ENCODE measurements at regions not wholly inside any gene's neighbourhood (a gene's known extent, or its start where the extent isn't known, plus 50 kb on each side); places are given as distances from the start of the nearest gene placed in this dataset.
"Not testable (repeated sequence)": the region's sequence is repeated elsewhere in the genome, so short reads cannot be mapped to it uniquely, and the experiment has no call there.

- Histone ChIP-seq H3K4me3 (ENCODE audit: low read depth, low read length) (no peak overlapping the region), H3K36me3 (ENCODE audit: control insufficient read depth, insufficient read depth, low read length) (no peaks in the 10 kb centered on the region), H3K27me3 (ENCODE audit: control insufficient read depth, insufficient read depth, low read length) (no peaks in the 10 kb centered on the region), H3K27ac (ENCODE audit: low read depth, low read length) (no peak overlapping the region), H3K9me3 (ENCODE audit: control insufficient read depth, insufficient read depth, low read length) (no peaks in the 10 kb centered on the region), H3K4me1 (ENCODE audit: control insufficient read depth, insufficient read depth, low read length) (no peaks in the 10 kb centered on the region)
- no CpG with 5 or more reads among the region's 1 CpG for WGBS (ENCODE audit: insufficient coverage)
- no peak for DNase-seq (ENCODE audit: low read depth in 4 of 6, low spot score in 6 of 6)
Observed at GRCh38 chr2:84055816-84056215, 403.3 kb downstream of the SUCLG1 start.

- H3K4me3 ChIP-seq (ENCODE audit: low read depth, low read length); H3K9me3 ChIP-seq (ENCODE audit: control insufficient read depth, insufficient read depth, low read length); H3K4me1 ChIP-seq (ENCODE audit: control insufficient read depth, insufficient read depth, low read length); H3K36me3 ChIP-seq (ENCODE audit: control insufficient read depth, insufficient read depth, low read length); H3K27ac ChIP-seq (ENCODE audit: low read depth, low read length); H3K27me3 ChIP-seq (ENCODE audit: control insufficient read depth, insufficient read depth, low read length); DNase-seq (ENCODE audit: low read depth in 4 of 6, low spot score in 6 of 6): not testable (repeated sequence)
- WGBS (ENCODE audit: insufficient coverage): no CpG with 5 or more reads among the region's 1 CpG
Observed at GRCh38 chr2:84054577-84054976, 404.5 kb downstream of the SUCLG1 start.

DNA sequence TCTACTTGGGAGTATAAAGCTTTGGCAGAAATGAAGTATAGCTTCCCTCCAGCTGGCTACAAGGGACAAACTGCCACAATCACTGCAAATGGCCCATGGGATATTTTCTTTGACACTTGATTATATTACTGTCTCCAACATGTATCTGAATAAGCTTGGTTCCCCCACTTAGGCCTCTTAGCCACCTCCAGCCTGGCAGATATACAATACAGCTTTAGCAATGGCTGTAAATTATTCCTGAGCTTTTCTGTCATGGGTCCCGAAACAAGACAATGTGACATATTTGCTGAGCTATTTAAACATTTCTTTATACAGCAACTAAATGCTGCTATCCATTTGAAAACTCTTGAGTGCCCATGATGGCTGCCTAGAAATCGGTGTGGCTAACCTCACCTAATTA lies 406.2 kb downstream of the SUCLG1 start:
- no peaks in the 10 kb centered on the region for H3K27me3 ChIP-seq (ENCODE audit: control insufficient read depth, insufficient read depth, low read length)
- H3K27ac ChIP-seq (ENCODE audit: low read depth, low read length): no peak overlapping the region
- H3K4me3 ChIP-seq (ENCODE audit: low read depth, low read length): no peak overlapping the region
- peaks cover 2% of the 10 kb centered on the region for H3K9me3 ChIP-seq (ENCODE audit: control insufficient read depth, insufficient read depth, low read length)
- H3K36me3 ChIP-seq (ENCODE audit: control insufficient read depth, insufficient read depth, low read length): no peaks in the 10 kb centered on the region
- DNase-seq (ENCODE audit: low read depth in 4 of 6, low spot score in 6 of 6): no peak
- WGBS (ENCODE audit: insufficient coverage): 44% methylated on average over 2 of the region's 2 CpGs
- no peaks in the 10 kb centered on the region for H3K4me1 ChIP-seq (ENCODE audit: control insufficient read depth, insufficient read depth, low read length)

DNA sequence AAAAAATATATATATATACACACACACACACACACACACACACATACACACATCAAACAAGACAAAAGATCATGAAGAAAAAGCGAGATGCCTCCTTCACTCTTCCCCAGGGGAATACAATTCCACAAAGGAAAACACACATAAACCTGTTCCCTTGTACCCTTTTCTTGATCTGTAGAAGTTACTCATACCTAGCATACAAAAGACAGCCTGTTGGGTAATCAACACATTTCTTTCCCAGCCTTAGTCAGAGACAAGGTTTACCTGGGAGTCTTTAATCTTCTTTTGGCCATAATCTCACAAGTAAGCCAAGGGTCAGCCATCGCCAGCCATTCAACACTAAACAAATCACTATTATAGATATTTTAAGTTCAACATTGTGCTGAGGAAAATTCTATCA lies 407.0 kb downstream of the SUCLG1 start:
- Histone ChIP-seq H3K36me3 (ENCODE audit: control insufficient read depth, insufficient read depth, low read length) (no peaks in the 10 kb centered on the region), H3K27ac (ENCODE audit: low read depth, low read length) (no peak overlapping the region), H3K4me3 (ENCODE audit: low read depth, low read length) (no peak overlapping the region), H3K27me3 (ENCODE audit: control insufficient read depth, insufficient read depth, low read length) (no peaks in the 10 kb centered on the region), H3K4me1 (ENCODE audit: control insufficient read depth, insufficient read depth, low read length) (no peaks in the 10 kb centered on the region), H3K9me3 (ENCODE audit: control insufficient read depth, insufficient read depth, low read length) (peaks cover 2% of the 10 kb centered on the region)
- no peak for DNase-seq (ENCODE audit: low read depth in 4 of 6, low spot score in 6 of 6)
- WGBS (ENCODE audit: insufficient coverage): no CpG with 5 or more reads among the region's 2 CpGs

- Histone ChIP-seq H3K27me3 (ENCODE audit: control insufficient read depth, insufficient read depth, low read length) (no peaks in the 10 kb centered on the region), H3K9me3 (ENCODE audit: control insufficient read depth, insufficient read depth, low read length) (peaks cover 2% of the 10 kb centered on the region), H3K36me3 (ENCODE audit: control insufficient read depth, insufficient read depth, low read length) (no peaks in the 10 kb centered on the region), H3K4me3 (ENCODE audit: low read depth, low read length) (no peak overlapping the region), H3K4me1 (ENCODE audit: control insufficient read depth, insufficient read depth, low read length) (no peaks in the 10 kb centered on the region), H3K27ac (ENCODE audit: low read depth, low read length) (no peak overlapping the region)
- DNase-seq (ENCODE audit: low read depth in 4 of 6, low spot score in 6 of 6): no peak
- 100% methylated on average over 2 of the region's 4 CpGs for WGBS (ENCODE audit: insufficient coverage)
Observed at GRCh38 chr2:84048964-84049363, 410.1 kb downstream of the SUCLG1 start.

GRCh38 chr2:84041506-84041905 lies 417.6 kb downstream of the SUCLG1 start:
- Histone ChIP-seq H3K36me3 (ENCODE audit: control insufficient read depth, insufficient read depth, low read length) (no peaks in the 10 kb centered on the region), H3K4me1 (ENCODE audit: control insufficient read depth, insufficient read depth, low read length) (no peaks in the 10 kb centered on the region), H3K9me3 (ENCODE audit: control insufficient read depth, insufficient read depth, low read length) (no peaks in the 10 kb centered on the region), H3K4me3 (ENCODE audit: low read depth, low read length) (no peak overlapping the region), H3K27me3 (ENCODE audit: control insufficient read depth, insufficient read depth, low read length) (no peaks in the 10 kb centered on the region), H3K27ac (ENCODE audit: low read depth, low read length) (no peak overlapping the region)
- no CpG with 5 or more reads among the region's 3 CpGs for WGBS (ENCODE audit: insufficient coverage)
- DNase-seq (ENCODE audit: low read depth in 4 of 6, low spot score in 6 of 6): peak in 2 of 6 donors; percentile 6 to 76

- Histone ChIP-seq H3K36me3 (ENCODE audit: control insufficient read depth, insufficient read depth, low read length) (no peaks in the 10 kb centered on the region), H3K9me3 (ENCODE audit: control insufficient read depth, insufficient read depth, low read length) (no peaks in the 10 kb centered on the region), H3K27me3 (ENCODE audit: control insufficient read depth, insufficient read depth, low read length) (no peaks in the 10 kb centered on the region), H3K27ac (ENCODE audit: low read depth, low read length) (no peak overlapping the region), H3K4me3 (ENCODE audit: low read depth, low read length) (no peak overlapping the region), H3K4me1 (ENCODE audit: control insufficient read depth, insufficient read depth, low read length) (no peaks in the 10 kb centered on the region)
- DNase-seq (ENCODE audit: low read depth in 4 of 6, low spot score in 6 of 6): no peak
- 98% methylated on average over 13 of the region's 13 CpGs for WGBS (ENCODE audit: insufficient coverage)
Observed at GRCh38 chr2:84040281-84040680, 418.8 kb downstream of the SUCLG1 start.

- no peak overlapping the region for H3K4me3 ChIP-seq (ENCODE audit: low read depth, low read length)
- DNase-seq (ENCODE audit: low read depth in 4 of 6, low spot score in 6 of 6): peak in 2 of 6 donors; percentile 71 to 74
- no peak overlapping the region for H3K27ac ChIP-seq (ENCODE audit: low read depth, low read length)
- no peaks in the 10 kb centered on the region for H3K4me1 ChIP-seq (ENCODE audit: control insufficient read depth, insufficient read depth, low read length)
- H3K36me3 ChIP-seq (ENCODE audit: control insufficient read depth, insufficient read depth, low read length): no peaks in the 10 kb centered on the region
- WGBS (ENCODE audit: insufficient coverage): 21% methylated on average over 2 of the region's 2 CpGs
- H3K9me3 ChIP-seq (ENCODE audit: control insufficient read depth, insufficient read depth, low read length): no peaks in the 10 kb centered on the region
- no peaks in the 10 kb centered on the region for H3K27me3 ChIP-seq (ENCODE audit: control insufficient read depth, insufficient read depth, low read length)
Observed at GRCh38 chr2:84038866-84039265, 420.2 kb downstream of the SUCLG1 start.

- Histone ChIP-seq H3K27me3 (ENCODE audit: control insufficient read depth, insufficient read depth, low read length) (no peaks in the 10 kb centered on the region), H3K4me3 (ENCODE audit: low read depth, low read length) (no peak overlapping the region), H3K36me3 (ENCODE audit: control insufficient read depth, insufficient read depth, low read length) (no peaks in the 10 kb centered on the region), H3K4me1 (ENCODE audit: control insufficient read depth, insufficient read depth, low read length) (no peaks in the 10 kb centered on the region), H3K27ac (ENCODE audit: low read depth, low read length) (no peak overlapping the region), H3K9me3 (ENCODE audit: control insufficient read depth, insufficient read depth, low read length) (no peaks in the 10 kb centered on the region)
- DNase-seq (ENCODE audit: low read depth in 4 of 6, low spot score in 6 of 6): no peak
- WGBS (ENCODE audit: insufficient coverage): no CpG with 5 or more reads among the region's 2 CpGs
Observed at GRCh38 chr2:84033347-84033974, 425.6 kb downstream of the SUCLG1 start.

DNA sequence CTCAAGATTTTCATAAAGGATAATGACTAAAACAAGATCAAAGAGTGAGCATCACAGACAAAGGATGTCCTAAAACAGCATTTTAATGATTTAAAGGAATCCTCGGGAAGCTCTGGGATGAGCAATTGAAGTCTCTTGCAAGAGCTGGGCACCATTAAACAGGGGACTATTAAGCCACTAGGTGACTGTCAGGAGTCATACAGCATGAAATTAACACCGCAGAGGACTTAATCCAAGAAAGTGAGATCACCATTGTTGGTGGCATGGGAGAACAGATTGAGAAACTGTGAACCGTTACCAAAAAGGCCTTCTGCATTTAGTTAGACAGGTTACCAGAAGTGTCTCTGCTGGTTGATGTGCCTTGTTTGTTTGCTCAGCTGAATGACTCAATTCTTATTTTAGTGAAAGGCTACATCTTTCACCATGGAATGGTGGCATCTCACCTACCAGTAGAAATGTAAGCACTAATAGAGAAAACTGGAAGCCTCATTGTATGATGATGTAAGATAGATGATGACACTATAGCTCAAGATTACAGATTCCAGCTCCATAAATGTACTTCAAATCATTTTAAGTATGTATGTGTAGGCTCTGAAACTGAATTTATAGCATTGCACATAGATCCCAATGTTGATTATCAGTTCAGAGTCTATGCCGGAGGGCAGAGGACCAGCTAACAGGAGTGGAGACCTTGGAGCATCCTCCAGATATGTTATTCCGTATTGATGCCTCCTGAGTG lies 427.6 kb downstream of the SUCLG1 start:
- no peaks in the 10 kb centered on the region for H3K36me3 ChIP-seq (ENCODE audit: control insufficient read depth, insufficient read depth, low read length)
- H3K4me1 ChIP-seq (ENCODE audit: control insufficient read depth, insufficient read depth, low read length): no peaks in the 10 kb centered on the region
- H3K4me3 ChIP-seq (ENCODE audit: low read depth, low read length): no peak overlapping the region
- 93% methylated on average over 4 of the region's 5 CpGs for WGBS (ENCODE audit: insufficient coverage)
- H3K27ac ChIP-seq (ENCODE audit: low read depth, low read length): no peak overlapping the region
- no peaks in the 10 kb centered on the region for H3K27me3 ChIP-seq (ENCODE audit: control insufficient read depth, insufficient read depth, low read length)
- no peak for DNase-seq (ENCODE audit: low read depth in 4 of 6, low spot score in 6 of 6)
- no peaks in the 10 kb centered on the region for H3K9me3 ChIP-seq (ENCODE audit: control insufficient read depth, insufficient read depth, low read length)
